Epithelial cell of esophagus (primary cell): ENCODE measurements at regions not wholly inside any gene's neighbourhood (a gene's known extent, or its start where the extent isn't known, plus 50 kb on each side); places are given as distances from the start of the nearest gene placed in this dataset.
"Not testable (repeated sequence)": the region's sequence is repeated elsewhere in the genome, so short reads cannot be mapped to it uniquely, and the experiment has no call there.

Experiments used
- DNase-seq: peaks from one replicate; pipeline ENCODE4 v3.0.0; 2010; ENCODE audit warnings: low read depth
- H3K4me3 ChIP-seq: 2 replicates; pipeline ENCODE4 v1.5.1; 2011; ENCODE audit warnings: mild to moderate bottlenecking, low read length, control low read depth
- TF ChIP-seq, protein P1 (sequence below): IDR thresholded peaks from 2 replicates; pipeline ENCODE4 v1.5.1; 2011; ENCODE audit warnings: low read depth, mild to moderate bottlenecking, low read length, control low read depth, inconsistent platforms; ENCODE audit not compliant: insufficient read depth; ENCODE audit errors: missing control alignments

DNA sequence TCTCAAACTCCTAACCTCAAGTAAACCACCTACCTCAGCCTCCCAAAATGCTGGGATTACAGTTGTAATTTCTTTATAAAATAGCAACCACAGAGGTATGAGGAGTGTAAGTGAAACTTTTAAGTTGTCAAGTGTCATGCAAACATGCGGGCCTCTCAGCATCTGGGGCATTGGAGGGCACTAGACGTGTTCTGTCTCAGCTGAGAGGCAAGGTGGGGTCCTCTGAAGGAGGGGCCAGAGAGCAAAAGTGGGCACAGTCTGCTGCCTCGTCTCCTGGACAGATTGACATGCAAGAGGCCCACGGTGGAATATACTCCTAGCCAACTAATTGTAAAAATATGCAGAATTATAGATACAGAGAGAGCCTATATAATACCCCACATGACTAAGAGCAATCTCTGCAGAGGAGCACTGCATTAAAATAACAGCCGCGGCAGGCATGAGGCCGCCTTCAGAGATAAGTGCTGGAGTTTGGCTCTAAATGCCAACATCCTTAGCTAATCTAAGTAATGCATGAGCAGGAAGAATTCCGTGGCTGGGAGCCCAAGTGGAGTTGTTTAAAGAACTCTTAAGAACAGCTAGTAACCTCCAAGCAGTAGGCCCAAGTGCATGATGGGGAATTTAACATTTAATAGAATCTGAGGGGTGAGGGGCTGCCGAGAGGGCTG is 87.8 kb upstream of the RNU6-1 start:
- TF ChIP-seq, protein P1, sequence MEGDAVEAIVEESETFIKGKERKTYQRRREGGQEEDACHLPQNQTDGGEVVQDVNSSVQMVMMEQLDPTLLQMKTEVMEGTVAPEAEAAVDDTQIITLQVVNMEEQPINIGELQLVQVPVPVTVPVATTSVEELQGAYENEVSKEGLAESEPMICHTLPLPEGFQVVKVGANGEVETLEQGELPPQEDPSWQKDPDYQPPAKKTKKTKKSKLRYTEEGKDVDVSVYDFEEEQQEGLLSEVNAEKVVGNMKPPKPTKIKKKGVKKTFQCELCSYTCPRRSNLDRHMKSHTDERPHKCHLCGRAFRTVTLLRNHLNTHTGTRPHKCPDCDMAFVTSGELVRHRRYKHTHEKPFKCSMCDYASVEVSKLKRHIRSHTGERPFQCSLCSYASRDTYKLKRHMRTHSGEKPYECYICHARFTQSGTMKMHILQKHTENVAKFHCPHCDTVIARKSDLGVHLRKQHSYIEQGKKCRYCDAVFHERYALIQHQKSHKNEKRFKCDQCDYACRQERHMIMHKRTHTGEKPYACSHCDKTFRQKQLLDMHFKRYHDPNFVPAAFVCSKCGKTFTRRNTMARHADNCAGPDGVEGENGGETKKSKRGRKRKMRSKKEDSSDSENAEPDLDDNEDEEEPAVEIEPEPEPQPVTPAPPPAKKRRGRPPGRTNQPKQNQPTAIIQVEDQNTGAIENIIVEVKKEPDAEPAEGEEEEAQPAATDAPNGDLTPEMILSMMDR: no peak
- peak; percentile 41 for DNase-seq
- no peak overlapping the region for H3K4me3 ChIP-seq

- H3K4me3 ChIP-seq: no peak overlapping the region
- TF ChIP-seq, protein P1: no peak
- no peak for DNase-seq
Observed at GRCh38 chr15:67928666-67929065, 88.8 kb upstream of the RNU6-1 start.

- TF ChIP-seq, protein P1: no peak
- H3K4me3 ChIP-seq: no peak overlapping the region
- DNase-seq: no peak
Observed at GRCh38 chr15:67930720-67931119, 90.9 kb upstream of the RNU6-1 start.

DNA sequence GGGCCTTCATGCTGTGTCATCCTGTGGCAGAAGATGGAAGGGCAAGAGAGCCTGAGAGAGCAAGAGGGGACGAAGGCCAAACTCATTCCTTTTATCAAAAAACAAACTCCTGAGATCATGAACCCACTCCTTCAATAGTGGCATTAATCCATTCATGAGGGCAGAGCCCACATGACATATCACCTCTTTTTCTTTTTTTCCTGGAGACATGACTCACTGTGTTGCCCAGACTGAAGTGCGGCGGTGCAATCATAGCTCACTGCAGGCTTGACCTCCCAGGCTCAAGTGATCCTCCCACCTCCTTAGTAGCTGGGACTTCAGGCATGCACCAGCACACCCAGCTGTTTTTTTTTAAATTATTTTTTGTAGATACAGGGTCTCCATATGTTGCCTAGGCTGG is 92.0 kb upstream of the RNU6-1 start:
- peak; percentile 63 for DNase-seq

GRCh38 chr15:67934126-67934525 is 94.3 kb upstream of the RNU6-1 start:
- H3K4me3 ChIP-seq, DNase-seq: not testable (repeated sequence)

More for the DNA sequence above, 92.0 kb upstream of the RNU6-1 start:
- H3K4me3 ChIP-seq: no peak overlapping the region
- TF ChIP-seq, protein P1: no peak

DNA sequence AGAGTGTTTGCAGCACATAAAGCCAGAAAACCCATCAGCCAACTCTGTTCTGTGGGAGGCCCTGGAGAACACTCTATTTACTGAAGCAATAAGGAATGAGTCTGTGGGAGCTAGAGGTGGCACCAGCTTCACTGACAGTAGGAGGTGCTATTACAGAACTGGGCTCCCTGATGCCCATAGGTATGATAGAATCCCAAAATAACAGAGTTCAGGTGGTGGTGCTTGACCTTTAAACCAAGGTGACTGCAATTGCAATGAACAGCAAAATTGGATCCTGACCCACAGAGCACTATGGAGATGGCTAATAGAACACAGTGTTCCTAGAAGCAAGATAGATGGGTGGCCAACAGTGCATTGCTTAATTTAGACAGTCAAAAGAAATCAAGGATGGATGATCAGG is 95.4 kb upstream of the RNU6-1 start:
- DNase-seq: no peak
- H3K4me3 ChIP-seq: no peak overlapping the region
- TF ChIP-seq, protein P1: no peak

GRCh38 chr15:67936258-67936657 is 96.4 kb upstream of the RNU6-1 start:
- TF ChIP-seq, protein P1: no peak
- no peak overlapping the region for H3K4me3 ChIP-seq
- DNase-seq: no peak
